ENCODE measurements at regions not wholly inside any gene's neighbourhood (a gene's known extent, or its start where the extent isn't known, plus 50 kb on each side); places are given as distances from the start of the nearest gene placed in this dataset.
"Not testable (repeated sequence)": the region's sequence is repeated elsewhere in the genome, so short reads cannot be mapped to it uniquely, and the experiment has no call there.

- 58 to 64% methylated on average over 5 to 6 of the region's 6 CpGs for WGBS, 2 donors
- Histone ChIP-seq H3K4me3 (no peak overlapping the region), H3K27me3 (no peaks in the 10 kb centered on the region), H3K27ac (no peak overlapping the region), H3K9me3 (no peaks in the 10 kb centered on the region), H3K4me1 (no peaks in the 10 kb centered on the region), H3K36me3 (replicated peaks in 1 of 2; ENCODE audit: insufficient read depth in 1 of 2, low read depth in 2 of 2) (no peaks in the 10 kb centered on the region)
- no peak for TF ChIP-seq POLR2A (IDR thresholded peaks at IDR 0.05)
- no peak for DNase-seq
- ATAC-seq = no peak
- intact Hi-C loops (cut with DNase I) = no loop called here
These were observed 134.7 kb upstream of the SPANXN4 start for GRCh38 chrX:142891046-142891445.

- no peak overlapping the region for H3K27ac ChIP-seq
- intact Hi-C loops (cut with DNase I) = no loop called here
- no peak for ATAC-seq
- no peak for TF ChIP-seq CTCF (IDR thresholded peaks at IDR 0.05)
- TF ChIP-seq POLR2A (IDR thresholded peaks at IDR 0.05) = no peak
- no peak overlapping the region for H3K4me3 ChIP-seq
- 67 to 85% methylated on average over 1 of the region's 1 CpG for WGBS, 2 donors
- DNase-seq = no peak
- no peaks in the 10 kb centered on the region for H3K4me1 ChIP-seq
- H3K36me3 ChIP-seq (replicated peaks in 1 of 2; ENCODE audit: insufficient read depth in 1 of 2, low read depth in 2 of 2) = no peaks in the 10 kb centered on the region
- no peaks in the 10 kb centered on the region for H3K9me3 ChIP-seq
- no peaks in the 10 kb centered on the region for H3K27me3 ChIP-seq
These were observed 127.6 kb upstream of the SPANXN4 start for GRCh38 chrX:142898164-142898563.

GRCh38 chrX:142923201-142923600 lies 102.5 kb upstream of the SPANXN4 start:
- no peak for TF ChIP-seq CTCF (IDR thresholded peaks at IDR 0.05)
- TF ChIP-seq POLR2A (IDR thresholded peaks at IDR 0.05) = no peak
- Histone ChIP-seq H3K9me3 (no peaks in the 10 kb centered on the region), H3K4me1 (no peaks in the 10 kb centered on the region), H3K27ac (no peak overlapping the region), H3K36me3 (replicated peaks in 1 of 2; ENCODE audit: insufficient read depth in 1 of 2, low read depth in 2 of 2) (no peaks in the 10 kb centered on the region), H3K4me3 (no peak overlapping the region), H3K27me3 (no peaks in the 10 kb centered on the region)
- intact Hi-C loops (cut with DNase I) = no loop called here
- no peak for DNase-seq
- 68 to 73% methylated on average over 2 of the region's 2 CpGs for WGBS, 2 donors
- ATAC-seq = no peak

GRCh38 chrX:142938793-142939192 lies 86.9 kb upstream of the SPANXN4 start:
- TF ChIP-seq POLR2A (IDR thresholded peaks at IDR 0.05) (no peak), CTCF (IDR thresholded peaks at IDR 0.05) (no peak)
- ATAC-seq = no peak
- no peaks in the 10 kb centered on the region for H3K9me3 ChIP-seq
- H3K27me3 ChIP-seq = no peaks in the 10 kb centered on the region
- intact Hi-C loops (cut with DNase I) = no loop called here
- H3K4me1 ChIP-seq = no peaks in the 10 kb centered on the region
- no peak overlapping the region for H3K27ac ChIP-seq
- no peak overlapping the region for H3K4me3 ChIP-seq
- DNase-seq = no peak
- WGBS, 2 donors = 48 to 74% methylated on average over 3 of the region's 3 CpGs
- H3K36me3 ChIP-seq (replicated peaks in 1 of 2; ENCODE audit: insufficient read depth in 1 of 2, low read depth in 2 of 2) = no peaks in the 10 kb centered on the region

GRCh38 chrX:142972147-142972809 lies 53.5 kb upstream of the SPANXN4 start:
- H3K27me3 ChIP-seq; DNase-seq; H3K9me3 ChIP-seq; H3K36me3 ChIP-seq (replicated peaks in 1 of 2; ENCODE audit: insufficient read depth in 1 of 2, low read depth in 2 of 2); intact Hi-C loops (cut with DNase I); H3K27ac ChIP-seq; H3K4me3 ChIP-seq; ATAC-seq; H3K4me1 ChIP-seq: not testable (repeated sequence)
- 78 to 80% methylated on average over 7 to 11 of the region's 27 CpGs for WGBS, 2 donors
